Mucosa of rectum (tissue), 2 donors: ENCODE measurements at regions not wholly inside any gene's neighbourhood (a gene's known extent, or its start where the extent isn't known, plus 50 kb on each side); places are given as distances from the start of the nearest gene placed in this dataset.

ENCODE experiments used
- H3K27ac ChIP-seq, 2 donors: one replicate each; pipeline ENCODE4 v1.7.0; 2013; ENCODE audit warnings: inconsistent platforms in 2 of 2, low read depth in 2 of 2, low read length in 2 of 2
- H3K27me3 ChIP-seq, 2 donors: one replicate each; pipeline ENCODE4 v1.7.0; 2013; ENCODE audit warnings: low read length in 2 of 2; ENCODE audit not compliant: control insufficient read depth in 2 of 2, insufficient read depth in 2 of 2
- H3K36me3 ChIP-seq, 2 donors: one replicate each; pipeline ENCODE4 v1.7.0; 2013; ENCODE audit warnings: low read length in 2 of 2; ENCODE audit not compliant: control insufficient read depth in 2 of 2, insufficient read depth in 2 of 2
- H3K4me1 ChIP-seq, 2 donors: one replicate each; pipeline ENCODE4 v1.7.0; 2013; ENCODE audit warnings: low read length in 2 of 2, mild to moderate bottlenecking in 1 of 2; ENCODE audit not compliant: control insufficient read depth in 2 of 2, insufficient read depth in 2 of 2
- H3K4me3 ChIP-seq, 2 donors: one replicate each; pipeline ENCODE4 v1.7.0; 2013; ENCODE audit warnings: low read length in 2 of 2
- H3K9ac ChIP-seq, 2 donors: one replicate each; pipeline ENCODE4 v1.7.0; 2013; ENCODE audit warnings: low read length in 2 of 2, low read depth in 1 of 2, mild to moderate bottlenecking in 1 of 2
- H3K9me3 ChIP-seq, 2 donors: one replicate each; pipeline ENCODE4 v1.7.0; 2013; ENCODE audit warnings: low read length in 2 of 2; ENCODE audit not compliant: control insufficient read depth in 2 of 2
- donor health status: healthy.
- donor health status: Normal muscosa, but diverticular disease.

DNA sequence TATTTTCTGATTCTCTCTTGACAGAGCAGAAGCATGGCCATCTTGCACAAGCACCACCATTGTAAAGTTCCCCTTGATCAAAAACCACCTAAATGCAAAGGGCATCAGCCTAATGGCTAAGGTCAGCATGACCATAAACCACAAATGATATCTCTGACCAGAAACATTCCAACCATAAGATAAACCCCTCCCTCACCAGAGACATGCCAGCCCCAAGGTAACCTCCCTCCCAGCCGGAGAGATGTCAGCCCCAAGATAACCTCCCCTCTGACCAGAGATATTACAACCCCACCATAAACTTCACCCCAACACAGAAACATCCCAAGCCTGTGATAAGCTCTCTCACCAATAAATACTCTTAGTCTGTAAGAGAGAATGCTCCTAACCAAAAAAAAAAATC is 72.1 kb upstream of the CDK1 start:
- Histone ChIP-seq H3K4me3 (no peak overlapping the region), H3K9me3 (no peaks in the 10 kb centered on the region), H3K36me3 (no peaks in the 10 kb centered on the region), H3K4me1 (no peaks in the 10 kb centered on the region), H3K27ac (no peak overlapping the region), H3K9ac (no peak overlapping the region), H3K27me3 (no peaks in the 10 kb centered on the region)

DNA sequence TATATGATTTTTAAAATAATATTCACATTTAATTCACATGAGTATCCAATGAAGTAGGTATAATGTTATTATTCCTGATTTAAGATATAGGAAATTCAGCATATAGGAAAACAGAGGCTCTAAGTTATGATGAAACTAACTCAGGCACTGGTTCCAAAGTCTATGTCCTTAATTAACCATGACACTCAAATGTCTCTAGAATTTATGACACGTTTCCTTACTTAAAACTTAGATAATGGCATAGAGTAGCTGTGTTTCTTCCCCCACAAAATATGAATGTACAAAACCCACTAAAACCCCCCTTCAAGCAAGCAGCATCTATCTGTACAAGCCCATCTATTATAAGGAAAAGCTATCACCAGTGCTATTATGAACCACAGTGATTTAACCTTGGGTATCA is 72.9 kb upstream of the CDK1 start:
- H3K27ac ChIP-seq: no peak overlapping the region
- H3K27me3 ChIP-seq: no peaks in the 10 kb centered on the region
- no peaks in the 10 kb centered on the region for H3K36me3 ChIP-seq
- no peaks in the 10 kb centered on the region for H3K9me3 ChIP-seq
- H3K4me1 ChIP-seq: no peaks in the 10 kb centered on the region
- no peak overlapping the region for H3K4me3 ChIP-seq
- no peak overlapping the region for H3K9ac ChIP-seq

DNA sequence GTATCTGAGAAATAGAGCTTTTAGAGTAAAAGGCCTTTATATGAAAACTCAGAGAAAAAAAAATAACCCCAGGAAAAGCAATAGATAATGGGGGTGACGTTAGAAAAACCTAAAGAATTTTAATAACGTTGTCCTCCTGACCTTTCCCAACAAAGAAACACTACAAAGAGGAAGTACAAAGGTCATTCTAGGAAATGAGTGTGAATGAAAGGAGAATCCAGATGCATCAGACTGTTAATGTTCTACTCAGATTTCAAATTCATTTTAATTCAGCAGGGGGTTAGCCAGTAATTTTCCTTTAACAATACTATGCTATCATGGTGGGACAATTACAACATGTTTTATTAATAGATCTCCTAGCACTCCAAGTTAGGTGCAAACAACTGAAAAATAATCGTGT is 73.8 kb upstream of the CDK1 start:
- no peaks in the 10 kb centered on the region for H3K27me3 ChIP-seq
- no peaks in the 10 kb centered on the region for H3K9me3 ChIP-seq
- H3K4me3 ChIP-seq: no peak overlapping the region
- no peaks in the 10 kb centered on the region for H3K4me1 ChIP-seq
- no peak overlapping the region for H3K27ac ChIP-seq
- no peaks in the 10 kb centered on the region for H3K36me3 ChIP-seq
- H3K9ac ChIP-seq: no peak overlapping the region

DNA sequence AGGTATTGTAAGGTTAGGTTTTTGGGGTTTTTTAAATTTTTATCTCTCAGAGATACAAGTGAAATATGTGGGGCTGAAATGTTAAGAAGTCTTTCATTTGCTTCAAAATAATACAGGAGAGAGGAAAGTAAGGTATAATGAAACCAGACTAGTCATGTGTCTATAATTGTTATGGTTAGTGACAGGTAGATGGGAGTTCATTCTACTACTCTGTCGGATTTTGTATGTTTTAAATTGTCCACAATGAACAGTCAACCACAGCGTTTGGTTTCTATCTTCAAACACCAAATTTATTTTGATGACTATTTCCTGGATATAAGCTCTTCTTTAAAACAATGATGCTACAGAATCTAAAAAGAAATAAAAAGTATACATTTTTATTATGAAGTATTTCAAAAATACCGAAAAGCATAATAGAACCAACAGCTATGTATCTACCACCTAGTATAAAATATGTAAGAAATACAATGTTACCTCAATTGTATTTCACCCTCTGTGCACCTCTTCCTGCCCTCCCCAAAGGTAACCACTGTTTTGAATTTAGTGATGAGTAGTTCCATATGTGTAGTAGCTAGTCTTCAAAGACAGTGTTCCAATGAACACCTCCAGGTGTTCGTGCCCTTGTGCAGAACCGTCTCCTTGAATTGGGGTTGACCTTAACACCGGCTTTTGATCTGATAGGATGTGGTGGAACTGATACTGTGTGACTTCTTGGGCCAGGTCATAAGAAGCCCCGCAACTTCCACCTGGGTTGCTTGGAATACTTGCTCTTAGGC is 74.8 kb upstream of the CDK1 start:
- Histone ChIP-seq H3K9ac (no peak overlapping the region), H3K4me1 (no peaks in the 10 kb centered on the region), H3K27me3 (no peaks in the 10 kb centered on the region), H3K9me3 (no peaks in the 10 kb centered on the region), H3K36me3 (no peaks in the 10 kb centered on the region), H3K27ac (no peak overlapping the region), H3K4me3 (no peak overlapping the region)

DNA sequence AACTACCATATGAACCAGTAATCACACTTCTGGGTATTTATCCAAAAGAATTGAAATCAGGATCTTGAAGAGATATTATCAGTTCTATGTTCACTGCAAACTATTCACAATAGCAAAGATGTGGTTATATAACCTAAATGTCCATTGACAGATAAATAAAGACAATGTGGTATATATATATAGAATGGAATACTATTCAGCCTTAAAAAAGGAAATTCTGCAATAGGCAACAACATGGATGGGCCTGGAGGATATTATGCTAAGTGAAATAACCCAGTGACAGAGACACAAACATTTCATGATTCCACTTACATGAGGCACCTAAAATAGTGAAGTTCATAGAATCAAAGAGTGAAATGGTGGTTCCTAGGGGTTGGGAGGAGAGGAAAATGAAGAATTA is 90.6 kb upstream of the CDK1 start:
- H3K4me3 ChIP-seq: no peak overlapping the region
- H3K9me3 ChIP-seq: no peaks in the 10 kb centered on the region
- H3K36me3 ChIP-seq: no peaks in the 10 kb centered on the region
- H3K27me3 ChIP-seq: no peaks in the 10 kb centered on the region
- H3K4me1 ChIP-seq: no peaks in the 10 kb centered on the region
- no peak overlapping the region for H3K9ac ChIP-seq
- H3K27ac ChIP-seq: no peak overlapping the region

DNA sequence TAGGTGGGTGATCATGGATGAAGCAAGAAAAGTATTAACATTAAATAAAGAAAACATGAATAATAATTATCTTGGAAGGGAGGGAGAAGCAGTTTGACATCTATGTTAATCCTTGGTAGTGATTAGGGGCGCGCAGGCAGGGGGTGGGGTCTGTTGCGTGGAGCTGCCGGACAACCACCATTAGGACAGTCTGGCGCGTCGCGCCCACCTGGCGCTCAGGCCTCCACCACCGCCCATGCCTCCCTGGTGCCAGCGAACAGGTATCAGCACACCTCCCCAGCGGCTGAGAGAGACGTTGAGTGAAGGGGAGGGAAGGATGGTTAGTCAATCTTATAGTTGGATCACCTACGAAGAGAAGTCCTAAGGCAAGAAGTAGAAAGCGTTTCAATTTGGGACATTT is 94.2 kb upstream of the CDK1 start:
- H3K4me1 ChIP-seq: no peaks in the 10 kb centered on the region
- no peak overlapping the region for H3K9ac ChIP-seq
- H3K9me3 ChIP-seq: no peaks in the 10 kb centered on the region
- H3K27ac ChIP-seq: no peak overlapping the region
- no peak overlapping the region for H3K4me3 ChIP-seq
- H3K27me3 ChIP-seq: no peaks in the 10 kb centered on the region
- no peaks in the 10 kb centered on the region for H3K36me3 ChIP-seq

DNA sequence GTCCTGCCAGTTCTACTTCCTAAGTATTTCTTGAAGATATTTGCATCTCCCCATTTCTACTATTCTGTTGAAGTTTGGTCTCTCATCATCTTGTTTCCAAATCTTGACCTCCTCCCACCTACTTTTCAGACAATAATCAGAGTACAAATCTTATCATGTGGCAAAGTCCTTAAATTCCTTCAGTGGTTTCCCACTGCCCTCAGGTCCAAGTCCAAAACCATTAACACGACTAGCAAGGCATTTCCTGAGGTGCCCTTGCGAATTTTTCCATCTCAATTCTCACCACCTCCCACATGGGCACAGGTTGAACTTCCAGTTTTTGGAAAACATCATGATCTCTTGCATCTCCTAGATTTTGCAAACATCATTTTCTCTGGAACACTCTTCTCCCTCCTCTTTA is 97.2 kb upstream of the CDK1 start:
- H3K4me3 ChIP-seq: no peak overlapping the region

DNA sequence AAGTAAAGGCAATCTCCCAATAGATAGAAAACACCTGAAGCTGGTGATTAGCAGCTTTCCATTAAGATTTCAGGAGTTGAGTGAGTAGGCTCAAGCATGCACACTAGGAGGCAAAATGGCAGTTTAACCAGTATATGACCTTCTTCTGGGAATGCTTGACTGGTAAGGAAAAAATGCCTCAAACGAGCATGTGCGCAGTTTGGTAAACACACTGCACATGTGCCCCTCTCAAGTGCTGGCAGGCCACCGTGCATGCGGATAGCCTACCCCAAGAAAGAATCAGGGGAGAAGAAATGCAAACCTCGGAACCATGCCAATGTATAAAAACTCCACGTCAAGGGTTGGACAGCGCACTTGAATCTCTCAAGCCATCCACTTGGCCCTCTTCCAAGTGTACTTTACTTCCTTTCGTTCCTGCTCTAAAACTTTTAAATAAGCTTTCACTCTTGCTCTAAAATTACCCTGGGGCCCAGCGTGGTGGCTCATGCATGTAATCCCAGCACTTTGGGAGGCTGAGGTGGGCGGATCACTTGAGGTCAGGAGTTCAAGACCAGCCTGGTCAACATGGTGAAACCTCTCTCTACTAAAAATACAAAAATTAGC is 98.8 kb upstream of the CDK1 start:
- H3K9ac ChIP-seq: no peak overlapping the region
- no peak overlapping the region for H3K4me3 ChIP-seq
- no peaks in the 10 kb centered on the region for H3K36me3 ChIP-seq
- H3K9me3 ChIP-seq: no peaks in the 10 kb centered on the region
- no peaks in the 10 kb centered on the region for H3K4me1 ChIP-seq
- H3K27me3 ChIP-seq: no peaks in the 10 kb centered on the region
- H3K27ac ChIP-seq: no peak overlapping the region

More for the DNA sequence above, 97.2 kb upstream of the CDK1 start:
- H3K27me3 ChIP-seq: no peaks in the 10 kb centered on the region
- H3K9ac ChIP-seq: no peak overlapping the region
- no peak overlapping the region for H3K27ac ChIP-seq
- H3K36me3 ChIP-seq: no peaks in the 10 kb centered on the region
- H3K4me1 ChIP-seq: no peaks in the 10 kb centered on the region
- no peaks in the 10 kb centered on the region for H3K9me3 ChIP-seq

DNA sequence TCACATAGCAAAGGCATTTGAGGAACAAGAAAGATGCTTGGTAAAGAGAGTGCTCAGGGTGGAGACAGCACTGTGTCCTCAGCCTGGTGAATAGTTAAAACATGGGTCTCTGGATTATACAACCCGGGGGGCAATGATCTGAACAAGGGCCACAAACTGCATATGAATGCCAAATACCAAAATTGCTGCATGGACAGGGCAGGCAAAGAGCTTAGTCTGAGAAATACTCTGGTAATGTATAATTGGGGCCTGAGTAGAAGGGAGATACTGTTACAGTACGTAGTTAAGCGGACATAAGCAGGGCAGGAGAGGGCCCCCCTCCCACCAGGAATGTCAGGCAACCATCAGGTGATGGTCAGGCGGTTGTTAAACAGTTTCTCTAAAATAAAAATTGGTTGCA is 99.3 kb upstream of the CDK1 start:
- Histone ChIP-seq H3K9me3 (no peaks in the 10 kb centered on the region), H3K9ac (no peak overlapping the region), H3K27me3 (no peaks in the 10 kb centered on the region), H3K4me1 (no peaks in the 10 kb centered on the region), H3K27ac (no peak overlapping the region), H3K4me3 (no peak overlapping the region), H3K36me3 (no peaks in the 10 kb centered on the region)

DNA sequence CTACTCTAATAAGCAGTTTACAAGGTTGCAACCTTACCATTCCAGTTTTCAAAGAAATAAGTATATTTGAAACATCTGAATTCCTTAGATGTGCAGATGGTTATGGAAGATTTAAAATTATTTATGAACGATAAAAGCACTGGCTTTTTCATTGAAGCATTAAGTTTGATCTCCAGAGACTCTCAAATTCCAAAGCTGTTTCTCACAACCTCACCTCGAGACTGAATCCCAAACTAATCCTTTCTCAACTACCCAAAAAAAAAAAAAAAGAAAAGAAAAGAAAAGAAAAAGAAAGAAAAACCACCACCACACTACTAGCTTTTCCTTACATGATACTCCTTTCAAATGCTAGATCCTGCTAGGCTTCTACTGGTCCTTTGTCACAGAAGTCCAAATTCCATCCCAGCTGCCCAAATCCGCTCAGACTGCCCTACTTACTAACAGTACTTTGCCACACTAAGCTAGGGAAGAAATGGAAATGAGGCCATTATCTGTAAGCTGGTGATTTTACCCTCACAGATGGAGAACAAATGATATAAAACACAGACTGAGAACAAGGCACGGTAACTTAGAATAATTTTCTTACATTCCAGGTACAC is 100.6 kb upstream of the CDK1 start:
- H3K4me3 ChIP-seq: no peak overlapping the region
- H3K36me3 ChIP-seq: no peaks in the 10 kb centered on the region
- H3K27ac ChIP-seq: no peak overlapping the region
- no peak overlapping the region for H3K9ac ChIP-seq
- H3K27me3 ChIP-seq: no peaks in the 10 kb centered on the region
- H3K9me3 ChIP-seq: peaks cover 0 to 3% of the 10 kb centered on the region in 2 donors
- H3K4me1 ChIP-seq: no peaks in the 10 kb centered on the region
